ENCODE measurements at regions not wholly inside any gene's neighbourhood (a gene's known extent, or its start where the extent isn't known, plus 50 kb on each side); places are given as distances from the start of the nearest gene placed in this dataset.

DNA sequence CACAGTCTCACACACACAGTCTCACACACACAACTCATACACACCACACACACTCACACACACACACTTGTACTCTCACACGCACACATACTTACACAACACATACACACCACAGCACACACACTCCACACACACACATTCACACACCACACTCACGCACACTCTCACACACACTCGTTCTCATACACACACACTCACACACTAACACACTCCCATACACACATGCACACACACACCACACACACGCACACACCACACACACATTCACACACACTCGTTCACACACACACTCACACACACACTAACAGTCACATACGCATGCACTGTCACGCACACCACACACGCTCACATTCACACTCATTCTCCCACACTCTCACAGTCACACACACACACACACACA, 109.8 kb downstream of the PRLHR start:
- no peak for ATAC-seq
- TF ChIP-seq ZNF8 (CRISPR knock-in tag; IDR thresholded peaks at IDR 0.05) (no peak), ISL1 (CRISPR knock-in tag; IDR thresholded peaks at IDR 0.05) (no peak), CSDC2 (CRISPR knock-in tag; IDR thresholded peaks at IDR 0.05) (no peak), ARNTL (CRISPR knock-in tag; IDR thresholded peaks at IDR 0.05; ENCODE audit: borderline replicate concordance, low read depth) (no peak), TOX (CRISPR knock-in tag; IDR thresholded peaks at IDR 0.05; ENCODE audit: borderline replicate concordance) (no peak), TCF4 (CRISPR knock-in tag; IDR thresholded peaks at IDR 0.05; ENCODE audit: borderline replicate concordance) (no peak), OSR1 (CRISPR knock-in tag; IDR thresholded peaks at IDR 0.05) (no peak), ESRRG (CRISPR knock-in tag; IDR thresholded peaks at IDR 0.05) (no peak), PPARA (CRISPR knock-in tag; IDR thresholded peaks at IDR 0.05; ENCODE audit: borderline replicate concordance) (no peak), ZNF565 (CRISPR knock-in tag; conservative IDR thresholded peaks at IDR 0.05; ENCODE audit: low read depth) (no peak), POU6F1 (CRISPR knock-in tag; IDR thresholded peaks at IDR 0.05; ENCODE audit: borderline replicate concordance, low read depth) (no peak), ZNF70 (CRISPR knock-in tag; IDR thresholded peaks at IDR 0.05) (no peak), ZFP3 (CRISPR knock-in tag; IDR thresholded peaks at IDR 0.05) (no peak), RARB (CRISPR knock-in tag; IDR thresholded peaks at IDR 0.05) (no peak), ZC3H10 (CRISPR knock-in tag; IDR thresholded peaks at IDR 0.05) (no peak), CSRNP3 (CRISPR knock-in tag; IDR thresholded peaks at IDR 0.05) (no peak), GLIS3 (CRISPR knock-in tag; IDR thresholded peaks at IDR 0.05) (no peak)
- TF ChIP-seq, protein P1, sequence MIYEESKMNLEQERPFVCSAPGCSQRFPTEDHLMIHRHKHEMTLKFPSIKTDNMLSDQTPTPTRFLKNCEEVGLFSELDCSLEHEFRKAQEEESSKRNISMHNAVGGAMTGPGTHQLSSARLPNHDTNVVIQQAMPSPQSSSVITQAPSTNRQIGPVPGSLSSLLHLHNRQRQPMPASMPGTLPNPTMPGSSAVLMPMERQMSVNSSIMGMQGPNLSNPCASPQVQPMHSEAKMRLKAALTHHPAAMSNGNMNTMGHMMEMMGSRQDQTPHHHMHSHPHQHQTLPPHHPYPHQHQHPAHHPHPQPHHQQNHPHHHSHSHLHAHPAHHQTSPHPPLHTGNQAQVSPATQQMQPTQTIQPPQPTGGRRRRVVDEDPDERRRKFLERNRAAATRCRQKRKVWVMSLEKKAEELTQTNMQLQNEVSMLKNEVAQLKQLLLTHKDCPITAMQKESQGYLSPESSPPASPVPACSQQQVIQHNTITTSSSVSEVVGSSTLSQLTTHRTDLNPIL (CRISPR knock-in tag; IDR thresholded peaks at IDR 0.05; ENCODE audit: low read depth): no peak
- TF ChIP-seq, protein P2, sequence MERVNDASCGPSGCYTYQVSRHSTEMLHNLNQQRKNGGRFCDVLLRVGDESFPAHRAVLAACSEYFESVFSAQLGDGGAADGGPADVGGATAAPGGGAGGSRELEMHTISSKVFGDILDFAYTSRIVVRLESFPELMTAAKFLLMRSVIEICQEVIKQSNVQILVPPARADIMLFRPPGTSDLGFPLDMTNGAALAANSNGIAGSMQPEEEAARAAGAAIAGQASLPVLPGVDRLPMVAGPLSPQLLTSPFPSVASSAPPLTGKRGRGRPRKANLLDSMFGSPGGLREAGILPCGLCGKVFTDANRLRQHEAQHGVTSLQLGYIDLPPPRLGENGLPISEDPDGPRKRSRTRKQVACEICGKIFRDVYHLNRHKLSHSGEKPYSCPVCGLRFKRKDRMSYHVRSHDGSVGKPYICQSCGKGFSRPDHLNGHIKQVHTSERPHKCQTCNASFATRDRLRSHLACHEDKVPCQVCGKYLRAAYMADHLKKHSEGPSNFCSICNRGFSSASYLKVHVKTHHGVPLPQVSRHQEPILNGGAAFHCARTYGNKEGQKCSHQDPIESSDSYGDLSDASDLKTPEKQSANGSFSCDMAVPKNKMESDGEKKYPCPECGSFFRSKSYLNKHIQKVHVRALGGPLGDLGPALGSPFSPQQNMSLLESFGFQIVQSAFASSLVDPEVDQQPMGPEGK (CRISPR knock-in tag; IDR thresholded peaks at IDR 0.05; ENCODE audit: borderline replicate concordance): no peak
- TF ChIP-seq, protein P3, sequence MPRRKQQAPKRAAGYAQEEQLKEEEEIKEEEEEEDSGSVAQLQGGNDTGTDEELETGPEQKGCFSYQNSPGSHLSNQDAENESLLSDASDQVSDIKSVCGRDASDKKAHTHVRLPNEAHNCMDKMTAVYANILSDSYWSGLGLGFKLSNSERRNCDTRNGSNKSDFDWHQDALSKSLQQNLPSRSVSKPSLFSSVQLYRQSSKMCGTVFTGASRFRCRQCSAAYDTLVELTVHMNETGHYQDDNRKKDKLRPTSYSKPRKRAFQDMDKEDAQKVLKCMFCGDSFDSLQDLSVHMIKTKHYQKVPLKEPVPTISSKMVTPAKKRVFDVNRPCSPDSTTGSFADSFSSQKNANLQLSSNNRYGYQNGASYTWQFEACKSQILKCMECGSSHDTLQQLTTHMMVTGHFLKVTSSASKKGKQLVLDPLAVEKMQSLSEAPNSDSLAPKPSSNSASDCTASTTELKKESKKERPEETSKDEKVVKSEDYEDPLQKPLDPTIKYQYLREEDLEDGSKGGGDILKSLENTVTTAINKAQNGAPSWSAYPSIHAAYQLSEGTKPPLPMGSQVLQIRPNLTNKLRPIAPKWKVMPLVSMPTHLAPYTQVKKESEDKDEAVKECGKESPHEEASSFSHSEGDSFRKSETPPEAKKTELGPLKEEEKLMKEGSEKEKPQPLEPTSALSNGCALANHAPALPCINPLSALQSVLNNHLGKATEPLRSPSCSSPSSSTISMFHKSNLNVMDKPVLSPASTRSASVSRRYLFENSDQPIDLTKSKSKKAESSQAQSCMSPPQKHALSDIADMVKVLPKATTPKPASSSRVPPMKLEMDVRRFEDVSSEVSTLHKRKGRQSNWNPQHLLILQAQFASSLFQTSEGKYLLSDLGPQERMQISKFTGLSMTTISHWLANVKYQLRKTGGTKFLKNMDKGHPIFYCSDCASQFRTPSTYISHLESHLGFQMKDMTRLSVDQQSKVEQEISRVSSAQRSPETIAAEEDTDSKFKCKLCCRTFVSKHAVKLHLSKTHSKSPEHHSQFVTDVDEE (CRISPR knock-in tag; IDR thresholded peaks at IDR 0.05): no peak

- no peak for ATAC-seq
- TF ChIP-seq, protein P1 (CRISPR knock-in tag; IDR thresholded peaks at IDR 0.05; ENCODE audit: low read depth): no peak
- TF ChIP-seq, protein P3 (CRISPR knock-in tag; IDR thresholded peaks at IDR 0.05): no peak
- TF ChIP-seq OSR1 (CRISPR knock-in tag; IDR thresholded peaks at IDR 0.05) (no peak), ARNTL (CRISPR knock-in tag; IDR thresholded peaks at IDR 0.05; ENCODE audit: borderline replicate concordance, low read depth) (no peak), PPARA (CRISPR knock-in tag; IDR thresholded peaks at IDR 0.05; ENCODE audit: borderline replicate concordance) (no peak), ZC3H10 (CRISPR knock-in tag; IDR thresholded peaks at IDR 0.05) (no peak), ZNF8 (CRISPR knock-in tag; IDR thresholded peaks at IDR 0.05) (no peak), CSDC2 (CRISPR knock-in tag; IDR thresholded peaks at IDR 0.05) (no peak), ZNF565 (CRISPR knock-in tag; conservative IDR thresholded peaks at IDR 0.05; ENCODE audit: low read depth) (no peak)
- TF ChIP-seq, protein P2 (CRISPR knock-in tag; IDR thresholded peaks at IDR 0.05; ENCODE audit: borderline replicate concordance): no peak
Observed at GRCh38 chr10:118484152-118484871, 111.1 kb downstream of the PRLHR start.

Data from SK-N-SH treated with all-trans-retinoic acid at 6 μM for 48 hours (cell line).